Spleen (tissue), 11 donors: ENCODE measurements at regions not wholly inside any gene's neighbourhood (a gene's known extent, or its start where the extent isn't known, plus 50 kb on each side); places are given as distances from the start of the nearest gene placed in this dataset.

ENCODE experiments used
- DNase-seq: peaks from one replicate; pipeline ENCODE4 v3.0.0-alpha.2; 2020
- H3K27ac ChIP-seq, 8 donors: fragments of 200-600 bp; sonication (generic) in 7 of 8; 1 replicate in 4 of 8; 2 replicates in 4 of 8; pipeline versions ENCODE4 v1.5.0 to v1.8.0; 2016 to 2021; ENCODE audit warnings: inconsistent platforms in 4 of 8, mild to moderate bottlenecking in 4 of 8, moderate library complexity in 1 of 8
- H3K27me3 ChIP-seq, 7 donors: fragments of 200-600 bp; sonication (generic) in 6 of 7; replicated peaks in 1 of 7; 1 replicate in 4 of 7; 2 replicates in 3 of 7; pipeline versions ENCODE4 v1.5.0 to v1.8.0; 2016 to 2021; ENCODE audit warnings: inconsistent platforms in 3 of 7, mild to moderate bottlenecking in 1 of 7
- H3K36me3 ChIP-seq, 6 donors: fragments of 200-600 bp; sonication (generic) in 5 of 6; 1 replicate in 4 of 6; 2 replicates in 2 of 6; pipeline versions ENCODE4 v1.5.0 to v1.8.0; 2016 to 2021; ENCODE audit warnings: inconsistent platforms in 2 of 6
- H3K4me1 ChIP-seq, 6 donors: fragments of 200-600 bp; sonication (generic) in 5 of 6; 1 replicate in 3 of 6; 2 replicates in 3 of 6; pipeline versions ENCODE4 v1.5.0 to v1.8.0; 2016 to 2021; ENCODE audit warnings: inconsistent platforms in 3 of 6
- H3K4me3 ChIP-seq, 8 donors: fragments of 200-600 bp; sonication (generic) in 7 of 8; 1 replicate in 4 of 8; 2 replicates in 4 of 8; pipeline versions ENCODE4 v1.5.0 to v1.8.0; 2016 to 2021; ENCODE audit warnings: inconsistent platforms in 4 of 8, mild to moderate bottlenecking in 4 of 8, moderate library complexity in 2 of 8
- H3K9me3 ChIP-seq, 8 donors: fragments of 200-600 bp; sonication (generic) in 7 of 8; 1 replicate in 4 of 8; 2 replicates in 4 of 8; pipeline versions ENCODE4 v1.5.0 to v1.8.0; 2016 to 2021; ENCODE audit warnings: inconsistent platforms in 4 of 8
- POLR2A ChIP-seq, 3 donors: fragments of 450-650 bp; IDR thresholded peaks; one replicate each; pipeline ENCODE4 v1.5.1; 2017; ENCODE audit warnings: antibody characterized with exemption in 3 of 3, mild to moderate bottlenecking in 1 of 3
- POLR2AphosphoS5 ChIP-seq, 3 donors: sonication (generic); formaldehyde crosslinking; IDR thresholded peaks; one replicate each; pipeline ENCODE4 v1.5.1; 2017; ENCODE audit warnings: antibody characterized with exemption in 3 of 3
- WGBS, 5 donors: extraction: QIAGEN DNeasy Blood & Tissue Kit in 3 of 5; methylation state at CpG; one replicate each; pipeline versions ENCODE4 v1.1.5 to v1.1.7; 2013 to 2018; 5-methylcytosine and 5-hydroxymethylcytosine counted together
- intact Hi-C: fragments of 100-400 bp; cut with DNase I; formaldehyde crosslinking; loops from one replicate; pipeline ENCODE4 v1.15.0; 2023; ENCODE audit warnings: low total_unique reads
- TF ChIP-seq, protein P1 (sequence below), 11 experiments: fragments of 200-600 bp in 7 of 11; fragments of 450-650 bp in 4 of 11; sonication (generic) in 4 of 11; IDR thresholded peaks in 8 of 11; conservative IDR thresholded peaks in 3 of 11; 1 replicate in 7 of 11; 2 replicates in 4 of 11; pipeline versions ENCODE4 v1.4.0 to v1.8.0; 2016 to 2021; ENCODE audit warnings: antibody characterized with exemption in 11 of 11, inconsistent platforms in 4 of 11, mild to moderate bottlenecking in 1 of 11
- donor health status: healthy with polysubstance abuse.
- donor health status: DM: no; HTN: no; CAD: no; lungs with moderate emphysema.
- donor health status: DM: no; HTN: no; CAD: no.
- donor health status: Bipolar disorder and iron deficiency.
- donor health status: healthy.
- donor health status: DM: no; HTN: no; CAD: no.
- donor health status: DM: yes; HTN: yes; CAD: no.

DNA sequence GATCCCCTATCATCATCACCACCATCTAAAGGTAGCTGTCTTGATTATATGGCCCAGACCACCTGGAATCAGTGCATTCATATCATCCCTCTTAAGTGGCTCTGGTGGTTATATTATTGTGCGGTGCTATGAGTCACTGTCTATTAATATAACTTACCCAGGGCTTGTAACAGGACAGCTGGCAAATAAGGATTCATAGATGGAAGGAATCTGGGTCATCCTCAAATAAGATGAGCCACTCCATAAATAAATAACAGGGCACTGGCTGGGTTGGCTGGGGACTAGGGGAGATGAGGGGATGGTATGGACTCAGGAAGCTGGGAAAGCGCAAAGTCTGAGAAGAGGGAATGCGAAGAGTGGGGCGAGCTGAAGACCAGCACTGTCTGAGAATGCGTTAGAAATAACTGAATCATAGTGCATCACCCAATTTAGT, 216.1 kb downstream of the NUAK1 start:
- 87 to 94% (median 89%) methylated on average over 5 of the region's 5 CpGs for WGBS, 5 donors
- Histone ChIP-seq H3K27me3 (no peaks in the 10 kb centered on the region), H3K4me1 (no peaks in the 10 kb centered on the region), H3K9me3 (no peaks in the 10 kb centered on the region), H3K4me3 (no peak overlapping the region), H3K36me3 (no peaks in the 10 kb centered on the region), H3K27ac (no peak overlapping the region)
- TF ChIP-seq, protein P1, sequence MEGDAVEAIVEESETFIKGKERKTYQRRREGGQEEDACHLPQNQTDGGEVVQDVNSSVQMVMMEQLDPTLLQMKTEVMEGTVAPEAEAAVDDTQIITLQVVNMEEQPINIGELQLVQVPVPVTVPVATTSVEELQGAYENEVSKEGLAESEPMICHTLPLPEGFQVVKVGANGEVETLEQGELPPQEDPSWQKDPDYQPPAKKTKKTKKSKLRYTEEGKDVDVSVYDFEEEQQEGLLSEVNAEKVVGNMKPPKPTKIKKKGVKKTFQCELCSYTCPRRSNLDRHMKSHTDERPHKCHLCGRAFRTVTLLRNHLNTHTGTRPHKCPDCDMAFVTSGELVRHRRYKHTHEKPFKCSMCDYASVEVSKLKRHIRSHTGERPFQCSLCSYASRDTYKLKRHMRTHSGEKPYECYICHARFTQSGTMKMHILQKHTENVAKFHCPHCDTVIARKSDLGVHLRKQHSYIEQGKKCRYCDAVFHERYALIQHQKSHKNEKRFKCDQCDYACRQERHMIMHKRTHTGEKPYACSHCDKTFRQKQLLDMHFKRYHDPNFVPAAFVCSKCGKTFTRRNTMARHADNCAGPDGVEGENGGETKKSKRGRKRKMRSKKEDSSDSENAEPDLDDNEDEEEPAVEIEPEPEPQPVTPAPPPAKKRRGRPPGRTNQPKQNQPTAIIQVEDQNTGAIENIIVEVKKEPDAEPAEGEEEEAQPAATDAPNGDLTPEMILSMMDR (IDR thresholded peaks at IDR 0.05 in 8 of 11, conservative IDR thresholded peaks at IDR 0.05 in 3 of 11) = no peak
- TF ChIP-seq POLR2AphosphoS5 (IDR thresholded peaks at IDR 0.05) (no peak), POLR2A (IDR thresholded peaks at IDR 0.05) (no peak)
- intact Hi-C loops = no loop called here
- no peak for DNase-seq

DNA sequence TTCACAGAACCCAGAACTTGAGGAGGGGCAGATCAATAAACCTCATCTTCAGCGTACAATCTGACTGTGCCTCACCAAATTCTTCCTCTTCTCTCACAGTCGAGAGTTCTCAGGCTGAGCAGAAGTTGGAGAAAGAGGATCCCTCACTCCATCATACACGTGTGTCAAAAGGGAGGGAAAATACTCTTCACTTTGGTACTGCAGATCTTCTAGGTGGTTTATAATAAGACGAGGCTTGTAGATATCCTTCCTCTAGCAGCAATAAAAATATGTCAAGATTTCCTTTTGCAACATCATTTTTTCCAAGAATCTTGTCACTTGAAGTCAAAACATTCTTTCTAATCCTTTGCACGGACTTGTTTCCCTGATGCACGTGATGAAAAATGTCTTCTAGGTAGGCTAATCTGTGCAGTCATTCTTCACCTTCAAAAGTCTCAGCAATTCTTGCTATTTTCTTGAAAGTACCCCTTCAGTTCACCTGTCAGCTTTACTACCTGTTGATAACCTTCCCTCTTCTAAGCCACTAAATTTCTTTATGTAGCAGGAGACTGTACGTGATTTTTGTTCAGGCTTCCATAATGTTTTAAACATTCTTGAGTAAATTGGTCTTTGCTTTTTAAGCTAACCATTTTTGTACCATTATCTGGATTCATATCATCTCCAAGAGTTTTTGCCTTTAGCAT, 214.1 kb downstream of the NUAK1 start:
- H3K27me3 ChIP-seq = no peaks in the 10 kb centered on the region
- TF ChIP-seq, protein P1 (IDR thresholded peaks at IDR 0.05 in 8 of 11, conservative IDR thresholded peaks at IDR 0.05 in 3 of 11) = no peak
- no peak for TF ChIP-seq POLR2A (IDR thresholded peaks at IDR 0.05)
- TF ChIP-seq POLR2AphosphoS5 (IDR thresholded peaks at IDR 0.05) = no peak
- DNase-seq = no peak
- H3K9me3 ChIP-seq = no peaks in the 10 kb centered on the region
- H3K4me1 ChIP-seq = no peaks in the 10 kb centered on the region
- H3K36me3 ChIP-seq = no peaks in the 10 kb centered on the region
- intact Hi-C loops = no loop called here
- no peak overlapping the region for H3K4me3 ChIP-seq
- H3K27ac ChIP-seq = no peak overlapping the region
- 69 to 78% (median 76%) methylated on average over 7 of the region's 7 CpGs for WGBS, 5 donors

DNA sequence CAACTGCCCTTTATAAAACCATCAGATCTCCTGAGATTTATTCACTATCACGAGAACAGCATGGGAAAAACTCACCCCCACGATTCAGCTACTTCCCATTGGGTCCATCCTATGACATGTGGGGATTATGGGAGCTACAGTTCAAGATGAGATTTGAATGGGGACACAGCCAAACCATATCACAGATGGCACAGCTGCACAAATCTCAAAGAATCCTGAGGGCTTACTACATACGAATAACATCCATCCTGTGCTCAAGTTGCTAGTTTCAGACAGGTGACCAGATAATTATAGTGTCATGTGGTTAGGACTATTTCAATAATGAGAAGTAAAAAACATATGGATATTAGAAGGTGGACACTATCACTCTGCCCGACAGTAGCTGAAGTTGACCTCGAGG, 211.2 kb downstream of the NUAK1 start:
- TF ChIP-seq POLR2A (IDR thresholded peaks at IDR 0.05) (no peak), POLR2AphosphoS5 (IDR thresholded peaks at IDR 0.05) (no peak)
- TF ChIP-seq, protein P1 (IDR thresholded peaks at IDR 0.05 in 8 of 11, conservative IDR thresholded peaks at IDR 0.05 in 3 of 11) = no peak
- H3K27me3 ChIP-seq = no peaks in the 10 kb centered on the region
- H3K27ac ChIP-seq = no peak overlapping the region
- 84 to 92% (median 86%) methylated on average over 5 of the region's 5 CpGs for WGBS, 5 donors
- no peaks in the 10 kb centered on the region for H3K4me1 ChIP-seq
- H3K4me3 ChIP-seq = no peak overlapping the region
- no peaks in the 10 kb centered on the region for H3K36me3 ChIP-seq
- intact Hi-C loops = no loop called here
- no peak for DNase-seq
- H3K9me3 ChIP-seq = no peaks in the 10 kb centered on the region

DNA sequence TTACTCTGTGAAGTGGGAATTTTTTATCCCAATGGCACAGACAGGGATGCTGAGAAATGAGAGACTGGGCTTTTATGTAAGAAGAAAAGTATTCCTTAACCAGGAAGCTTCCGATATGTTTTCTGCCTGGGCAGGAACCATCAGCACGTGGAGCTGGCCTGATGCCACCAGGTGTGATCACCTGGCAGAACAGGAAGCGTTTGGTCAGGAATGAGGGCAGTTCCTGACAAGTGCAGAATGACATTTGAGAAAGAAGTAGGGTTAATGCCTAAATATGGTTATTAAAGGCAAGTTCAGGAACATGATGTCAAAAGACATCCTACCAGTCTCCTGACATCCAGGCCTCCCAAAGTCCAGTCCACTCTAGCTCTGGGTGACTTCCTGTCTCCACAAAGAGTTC, 210.3 kb downstream of the NUAK1 start:
- Histone ChIP-seq H3K9me3 (no peaks in the 10 kb centered on the region), H3K4me1 (no peaks in the 10 kb centered on the region), H3K36me3 (no peaks in the 10 kb centered on the region), H3K27me3 (no peaks in the 10 kb centered on the region), H3K4me3 (no peak overlapping the region), H3K27ac (no peak overlapping the region)
- WGBS, 5 donors = 54 to 76% (median 66%) methylated on average over 3 of the region's 3 CpGs
- no peak for DNase-seq
- intact Hi-C loops = no loop called here
- no peak for TF ChIP-seq POLR2A (IDR thresholded peaks at IDR 0.05)
